ENCODE measurements at regions not wholly inside any gene's neighbourhood (a gene's known extent, or its start where the extent isn't known, plus 50 kb on each side); places are given as distances from the start of the nearest gene placed in this dataset.
A peak's percentile ranks its signal among the peaks of the same experiment; 100 is the strongest.

DNA sequence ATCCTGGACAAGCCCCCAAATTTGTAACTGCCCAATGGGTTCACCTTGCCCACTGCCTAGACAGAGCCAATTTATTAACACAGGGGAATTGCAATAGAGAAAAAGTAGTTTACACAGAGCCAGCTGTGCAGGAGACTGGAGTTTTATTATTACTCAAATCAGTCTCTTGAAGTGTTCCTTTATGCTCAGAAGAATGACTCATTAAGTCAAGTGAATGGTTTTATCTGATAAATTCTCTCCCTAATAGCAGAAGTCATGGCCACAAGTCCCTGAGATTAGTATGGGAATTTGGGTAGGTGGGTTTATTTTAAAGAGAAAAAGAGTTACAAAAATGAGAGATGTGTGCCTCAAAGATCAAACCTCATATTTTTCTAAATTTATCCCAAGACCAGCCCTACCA is 122.8 kb upstream of the NUDT4 start:
- Mint-ChIP-seq H3K4me3 (no peak overlapping the region), H3K4me1 (peaks cover 0 to under 1% (median 0%) of the 10 kb centered on the region in 3 donors), H3K9me3 (peaks cover 4 to 17% (median 11%) of the 10 kb centered on the region in 5 donors), H3K27me3 (no peaks in the 10 kb centered on the region), H3K36me3 (peaks cover 0 to 8% (median 0%) of the 10 kb centered on the region in 3 donors), H3K27ac (peak overlapping the region in 1 of 8 donors; percentile 18)
- no peak overlapping the region for H3K27ac ChIP-seq (ENCODE audit: low read depth, low read length)
- no peak for DNase-seq
- no peaks in the 10 kb centered on the region for H3K36me3 ChIP-seq (ENCODE audit: insufficient read depth, low read length)
- H3K4me1 ChIP-seq (ENCODE audit: insufficient read depth, low read length): no peaks in the 10 kb centered on the region
- CTCF ChIA-PET: no interaction called here
- H3K9me3 ChIP-seq (ENCODE audit: low read length): peaks cover 4% of the 10 kb centered on the region
- no peak overlapping the region for H3K4me3 ChIP-seq (ENCODE audit: low read length)
- POLR2A ChIA-PET: no interaction called here
- H3K27me3 ChIP-seq (ENCODE audit: insufficient read depth, low read length, poor library complexity, severe bottlenecking): no peaks in the 10 kb centered on the region

- H3K4me3 Mint-ChIP-seq: no peak overlapping the region
- Histone ChIP-seq H3K36me3 (ENCODE audit: insufficient read depth, low read length) (no peaks in the 10 kb centered on the region), H3K9me3 (ENCODE audit: low read length) (peaks cover 4% of the 10 kb centered on the region), H3K4me1 (ENCODE audit: insufficient read depth, low read length) (no peaks in the 10 kb centered on the region), H3K27ac (ENCODE audit: low read depth, low read length) (no peak overlapping the region), H3K27me3 (ENCODE audit: insufficient read depth, low read length, poor library complexity, severe bottlenecking) (no peaks in the 10 kb centered on the region), H3K4me3 (ENCODE audit: low read length) (no peak overlapping the region)
- no peaks in the 10 kb centered on the region for H3K4me1 Mint-ChIP-seq
- CTCF ChIA-PET: no interaction called here
- H3K27me3 Mint-ChIP-seq: peaks cover 2 to 3% of the 10 kb centered on the region in 2 donors
- H3K9me3 Mint-ChIP-seq: peaks cover 4 to 17% (median 11%) of the 10 kb centered on the region in 5 donors
- POLR2A ChIA-PET: no interaction called here
- H3K27ac Mint-ChIP-seq: no peak overlapping the region
- DNase-seq: no peak
- peaks cover 0 to 8% (median 0%) of the 10 kb centered on the region in 3 donors for H3K36me3 Mint-ChIP-seq
These were observed 121.3 kb upstream of the NUDT4 start for GRCh38 chr12:93256256-93256969.

DNA sequence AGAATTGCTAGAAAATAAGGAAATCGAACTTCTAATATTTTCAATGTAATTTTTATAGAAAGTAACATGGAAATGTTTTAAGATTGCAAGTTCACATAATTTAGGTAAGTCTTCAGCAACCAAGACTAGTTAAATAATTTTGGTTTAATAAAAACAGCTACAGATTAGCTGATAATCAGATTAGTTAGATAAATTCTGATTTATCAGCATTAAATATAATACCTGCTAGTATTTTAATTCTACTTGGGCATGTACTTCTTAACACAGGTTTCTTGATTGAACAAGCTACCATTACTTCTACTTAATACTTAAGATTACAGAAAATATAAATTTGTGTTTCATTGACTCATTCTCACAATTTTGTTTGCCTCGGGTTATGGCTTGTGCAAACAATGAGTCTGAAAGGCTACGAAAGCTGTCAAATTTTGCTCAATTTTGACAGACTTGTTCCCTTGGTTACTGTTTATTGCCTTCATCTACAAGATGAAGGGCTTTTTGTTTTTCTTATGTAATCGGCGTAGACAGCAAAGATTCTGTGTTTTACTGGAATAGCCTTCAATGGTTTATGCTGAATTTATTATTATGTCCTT is 116.1 kb upstream of the NUDT4 start:
- no peak for DNase-seq
- Histone ChIP-seq H3K9me3 (ENCODE audit: low read length) (no peaks in the 10 kb centered on the region), H3K27me3 (ENCODE audit: insufficient read depth, low read length, poor library complexity, severe bottlenecking) (no peaks in the 10 kb centered on the region), H3K4me1 (ENCODE audit: insufficient read depth, low read length) (no peaks in the 10 kb centered on the region), H3K4me3 (ENCODE audit: low read length) (no peak overlapping the region), H3K36me3 (ENCODE audit: insufficient read depth, low read length) (no peaks in the 10 kb centered on the region), H3K27ac (ENCODE audit: low read depth, low read length) (no peak overlapping the region)
- POLR2A ChIA-PET: no interaction called here
- Mint-ChIP-seq H3K4me3 (no peak overlapping the region), H3K4me1 (no peaks in the 10 kb centered on the region), H3K9me3 (no peaks in the 10 kb centered on the region), H3K27me3 (peaks cover 2 to 25% of the 10 kb centered on the region in 2 donors), H3K27ac (no peak overlapping the region), H3K36me3 (no peaks in the 10 kb centered on the region)
- CTCF ChIA-PET: interaction anchor here (1.7 kb wide), 1 partner anchor 18 kb away, joined by 5 read pairs; no protein-coding TSS in a partner anchor

DNA sequence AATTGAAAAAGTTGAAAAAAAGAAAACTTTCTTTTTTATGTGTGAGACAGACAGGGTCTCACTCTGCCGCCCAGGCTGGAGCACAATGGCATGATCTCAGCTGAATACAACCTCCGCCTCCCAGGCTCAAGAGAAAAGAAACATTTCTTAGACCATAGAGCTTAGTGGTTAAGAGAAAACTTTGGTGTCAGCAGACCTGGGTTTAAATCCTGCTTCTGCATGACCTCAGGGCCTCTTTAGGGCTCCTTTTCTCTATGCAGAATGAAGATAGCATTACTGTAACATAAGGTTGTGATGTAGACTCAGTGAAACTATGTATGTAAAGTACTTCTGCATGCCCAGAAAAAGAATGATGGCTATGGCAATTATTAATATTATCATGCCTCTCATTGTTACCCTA is 104.7 kb upstream of the NUDT4 start:
- CTCF ChIA-PET: no interaction called here

DNA sequence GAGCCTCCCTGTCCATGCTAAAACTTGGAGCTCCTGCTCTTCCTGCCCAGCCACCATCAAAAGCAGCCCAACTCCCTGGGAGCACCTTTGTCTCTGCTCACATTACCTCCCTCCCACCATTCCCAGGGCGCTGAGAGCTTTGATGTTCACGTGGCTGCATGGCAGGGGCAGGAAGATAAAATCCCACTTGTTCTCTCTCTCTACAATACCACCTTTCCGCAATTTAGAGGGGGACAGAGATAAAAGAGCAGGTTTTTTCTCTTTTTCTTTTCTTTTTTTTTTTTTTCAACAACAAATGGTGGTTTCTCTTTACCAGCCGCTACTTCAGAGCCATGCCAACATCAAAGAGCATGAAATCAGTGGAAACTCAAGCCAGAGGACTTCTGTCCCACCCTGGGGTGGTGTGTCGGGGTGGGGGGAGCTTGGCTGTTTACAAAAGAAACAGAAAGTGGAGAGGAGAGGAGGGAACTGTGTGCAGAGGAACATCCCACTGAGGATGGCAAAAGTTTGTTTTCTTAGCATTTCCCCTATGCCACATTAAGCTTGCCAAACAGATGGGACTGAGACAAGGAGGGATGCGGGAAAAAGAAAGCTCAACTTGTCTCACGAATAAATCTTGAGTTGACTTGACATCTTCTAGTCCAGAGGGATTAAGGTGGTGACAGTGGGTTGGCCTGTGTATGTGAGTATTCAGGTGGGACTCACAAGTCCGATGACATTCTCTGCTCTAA is 103.7 kb upstream of the NUDT4 start:
- no peak overlapping the region for H3K4me3 ChIP-seq (ENCODE audit: low read length)
- peak in 1 of 5 donors; percentile 18 for DNase-seq
- Mint-ChIP-seq H3K9me3 (peaks cover 0 to 5% (median 0%) of the 10 kb centered on the region in 5 donors), H3K36me3 (no peaks in the 10 kb centered on the region), H3K27ac (no peak overlapping the region), H3K4me3 (no peak overlapping the region), H3K4me1 (peaks cover 2 to 6% (median 5%) of the 10 kb centered on the region in 3 donors), H3K27me3 (peaks cover 0 to 3% of the 10 kb centered on the region in 2 donors)
- H3K36me3 ChIP-seq (ENCODE audit: insufficient read depth, low read length): no peaks in the 10 kb centered on the region
- no peaks in the 10 kb centered on the region for H3K27me3 ChIP-seq (ENCODE audit: insufficient read depth, low read length, poor library complexity, severe bottlenecking)
- no peak overlapping the region for H3K27ac ChIP-seq (ENCODE audit: low read depth, low read length)
- ChIA-PET CTCF (interaction anchor here (1.1 kb wide), 1 partner anchor 176 kb away, joined by 3 read pairs; no protein-coding TSS in a partner anchor), POLR2A (no interaction called here)
- no peaks in the 10 kb centered on the region for H3K9me3 ChIP-seq (ENCODE audit: low read length)
- no peaks in the 10 kb centered on the region for H3K4me1 ChIP-seq (ENCODE audit: insufficient read depth, low read length)

More for the DNA sequence above, 104.7 kb upstream of the NUDT4 start:
- Histone ChIP-seq H3K4me3 (ENCODE audit: low read length) (no peak overlapping the region), H3K27me3 (ENCODE audit: insufficient read depth, low read length, poor library complexity, severe bottlenecking) (no peaks in the 10 kb centered on the region), H3K36me3 (ENCODE audit: insufficient read depth, low read length) (no peaks in the 10 kb centered on the region), H3K4me1 (ENCODE audit: insufficient read depth, low read length) (no peaks in the 10 kb centered on the region), H3K9me3 (ENCODE audit: low read length) (no peaks in the 10 kb centered on the region), H3K27ac (ENCODE audit: low read depth, low read length) (no peak overlapping the region)
- POLR2A ChIA-PET: no interaction called here
- H3K27ac Mint-ChIP-seq: no peak overlapping the region
- H3K4me3 Mint-ChIP-seq: no peak overlapping the region
- H3K27me3 Mint-ChIP-seq: peaks cover 3% of the 10 kb centered on the region in 2 donors
- no peak for DNase-seq
- H3K36me3 Mint-ChIP-seq: no peaks in the 10 kb centered on the region
- peaks cover 2 to 6% (median 5%) of the 10 kb centered on the region in 3 donors for H3K4me1 Mint-ChIP-seq
- peaks cover 0 to 5% (median 0%) of the 10 kb centered on the region in 5 donors for H3K9me3 Mint-ChIP-seq

DNA sequence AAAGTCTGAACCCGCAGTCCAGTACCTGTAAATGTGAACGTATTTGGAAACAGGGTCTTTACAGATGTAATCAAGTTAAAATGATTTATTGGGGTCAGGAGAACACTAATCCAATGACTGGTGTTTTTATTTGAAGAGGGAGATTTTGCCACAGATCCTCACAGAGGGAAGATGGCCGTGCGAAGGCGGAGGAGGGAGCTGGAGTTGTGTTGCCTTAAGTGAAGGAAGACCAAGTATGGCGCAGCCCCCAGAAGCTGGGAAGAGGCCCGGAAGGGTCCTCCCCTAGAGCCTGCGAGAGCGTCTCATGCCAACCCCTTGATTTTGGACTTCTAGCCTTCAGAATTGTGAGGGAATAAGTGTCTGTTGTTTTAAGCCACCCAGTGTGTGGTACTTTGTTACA is 102.8 kb upstream of the NUDT4 start:
- Histone ChIP-seq H3K9me3 (ENCODE audit: low read length) (no peaks in the 10 kb centered on the region), H3K4me1 (ENCODE audit: insufficient read depth, low read length) (no peaks in the 10 kb centered on the region), H3K27ac (ENCODE audit: low read depth, low read length) (no peak overlapping the region), H3K27me3 (ENCODE audit: insufficient read depth, low read length, poor library complexity, severe bottlenecking) (no peaks in the 10 kb centered on the region), H3K4me3 (ENCODE audit: low read length) (no peak overlapping the region), H3K36me3 (ENCODE audit: insufficient read depth, low read length) (no peaks in the 10 kb centered on the region)
- Mint-ChIP-seq H3K36me3 (no peaks in the 10 kb centered on the region), H3K4me3 (no peak overlapping the region), H3K27me3 (peaks cover 0 to 3% of the 10 kb centered on the region in 2 donors), H3K4me1 (peaks cover 2 to 6% (median 5%) of the 10 kb centered on the region in 3 donors), H3K27ac (no peak overlapping the region), H3K9me3 (peaks cover 0 to 5% (median 0%) of the 10 kb centered on the region in 5 donors)
- ChIA-PET POLR2A (no interaction called here), CTCF (no interaction called here)
- DNase-seq: no peak

DNA sequence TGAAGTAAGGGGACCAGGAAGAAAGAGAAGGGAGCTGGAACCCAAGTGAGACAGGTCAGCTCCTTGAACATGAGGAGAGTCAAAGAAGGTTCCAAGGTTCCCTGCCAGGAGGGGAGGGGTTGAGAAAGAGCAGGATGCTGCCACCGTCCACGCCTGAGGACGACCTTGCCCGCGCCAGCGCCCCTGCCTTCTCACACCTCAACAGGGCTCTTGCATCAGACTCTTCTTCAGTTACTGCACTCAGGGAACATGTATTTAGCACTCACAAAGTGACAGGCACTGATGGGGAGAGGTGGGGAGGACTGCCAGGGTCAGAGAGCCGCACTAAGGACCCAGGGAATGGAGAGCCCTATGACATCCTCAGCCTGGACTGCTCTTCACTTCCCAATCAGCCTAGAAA is 102.1 kb upstream of the NUDT4 start:
- CTCF ChIA-PET: no interaction called here

More for the DNA sequence above, 102.1 kb upstream of the NUDT4 start:
- Mint-ChIP-seq H3K36me3 (no peaks in the 10 kb centered on the region), H3K4me1 (peaks cover 2 to 6% (median 5%) of the 10 kb centered on the region in 3 donors), H3K4me3 (no peak overlapping the region), H3K27ac (peak overlapping the region in 1 of 8 donors; percentile 56), H3K27me3 (peaks cover 0 to 3% of the 10 kb centered on the region in 2 donors), H3K9me3 (peaks cover 0 to 2% (median 0%) of the 10 kb centered on the region in 5 donors)
- Histone ChIP-seq H3K27me3 (ENCODE audit: insufficient read depth, low read length, poor library complexity, severe bottlenecking) (no peaks in the 10 kb centered on the region), H3K4me3 (ENCODE audit: low read length) (no peak overlapping the region), H3K27ac (ENCODE audit: low read depth, low read length) (no peak overlapping the region), H3K9me3 (ENCODE audit: low read length) (no peaks in the 10 kb centered on the region), H3K4me1 (ENCODE audit: insufficient read depth, low read length) (no peaks in the 10 kb centered on the region), H3K36me3 (ENCODE audit: insufficient read depth, low read length) (no peaks in the 10 kb centered on the region)
- POLR2A ChIA-PET: no interaction called here
- no peak for DNase-seq
